Hepatocyte (in vitro differentiated cells): ENCODE measurements at regions not wholly inside any gene's neighbourhood (a gene's known extent, or its start where the extent isn't known, plus 50 kb on each side); places are given as distances from the start of the nearest gene placed in this dataset.

Source experiments
- EZH2 ChIP-seq: fragments of 200-600 bp; sonication (generic); IDR thresholded peaks from 2 replicates; pipeline ENCODE4 v1.6.1; 2016; ENCODE audit warnings: antibody characterized with exemption, mild to moderate bottlenecking, borderline replicate concordance
- EZH2phosphoT487 ChIP-seq: fragments of 200-600 bp; sonication (generic); IDR thresholded peaks from one replicate; pipeline ENCODE4 v1.6.1; 2018; ENCODE audit warnings: antibody characterized with exemption, mild to moderate bottlenecking, low read depth, moderate library complexity; ENCODE audit not compliant: unreplicated experiment, severe bottlenecking
- TF ChIP-seq, protein P1 (sequence below): fragments of 200-600 bp; sonication (generic); IDR thresholded peaks from 2 replicates; pipeline ENCODE4 v1.5.1; 2016; ENCODE audit warnings: antibody characterized with exemption, mild to moderate bottlenecking; ENCODE audit not compliant: poor library complexity

- TF ChIP-seq, protein P1, sequence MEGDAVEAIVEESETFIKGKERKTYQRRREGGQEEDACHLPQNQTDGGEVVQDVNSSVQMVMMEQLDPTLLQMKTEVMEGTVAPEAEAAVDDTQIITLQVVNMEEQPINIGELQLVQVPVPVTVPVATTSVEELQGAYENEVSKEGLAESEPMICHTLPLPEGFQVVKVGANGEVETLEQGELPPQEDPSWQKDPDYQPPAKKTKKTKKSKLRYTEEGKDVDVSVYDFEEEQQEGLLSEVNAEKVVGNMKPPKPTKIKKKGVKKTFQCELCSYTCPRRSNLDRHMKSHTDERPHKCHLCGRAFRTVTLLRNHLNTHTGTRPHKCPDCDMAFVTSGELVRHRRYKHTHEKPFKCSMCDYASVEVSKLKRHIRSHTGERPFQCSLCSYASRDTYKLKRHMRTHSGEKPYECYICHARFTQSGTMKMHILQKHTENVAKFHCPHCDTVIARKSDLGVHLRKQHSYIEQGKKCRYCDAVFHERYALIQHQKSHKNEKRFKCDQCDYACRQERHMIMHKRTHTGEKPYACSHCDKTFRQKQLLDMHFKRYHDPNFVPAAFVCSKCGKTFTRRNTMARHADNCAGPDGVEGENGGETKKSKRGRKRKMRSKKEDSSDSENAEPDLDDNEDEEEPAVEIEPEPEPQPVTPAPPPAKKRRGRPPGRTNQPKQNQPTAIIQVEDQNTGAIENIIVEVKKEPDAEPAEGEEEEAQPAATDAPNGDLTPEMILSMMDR, result no peak
- TF ChIP-seq EZH2 (no peak), EZH2phosphoT487 (no peak)
Observed at GRCh38 chr1:72535470-72535869, 253.1 kb upstream of the NEGR1 start.
